Bronchial epithelial cell (primary cell): ENCODE measurements at regions not wholly inside any gene's neighbourhood (a gene's known extent, or its start where the extent isn't known, plus 50 kb on each side); places are given as distances from the start of the nearest gene placed in this dataset.

Experiments used
- DNase-seq: peaks from one replicate; pipeline ENCODE4 v3.0.0-alpha.2; 2010; ENCODE audit warnings: low read depth
- FAIRE-seq: peaks from 2 replicates; lab custom pipeline; 2011; peaks lifted over from hg19 to GRCh38; lab: Jason Lieb, UNC
- H3K27me3 ChIP-seq: 2 replicates; pipeline ENCODE4 v1.5.1; 2011; ENCODE audit warnings: low read length; ENCODE audit not compliant: control insufficient read depth, insufficient read depth
- H3K36me3 ChIP-seq: 2 replicates; pipeline ENCODE4 v1.5.1; 2011; ENCODE audit warnings: low read length; ENCODE audit not compliant: control insufficient read depth, insufficient read depth
- H3K4me3 ChIP-seq: 2 replicates; pipeline ENCODE4 v1.5.1; 2011; ENCODE audit warnings: mild to moderate bottlenecking, low read depth, low read length, control low read depth
- TF ChIP-seq, protein P1 (sequence below): IDR thresholded peaks from 2 replicates; pipeline ENCODE4 v1.5.1; 2011; ENCODE audit warnings: mild to moderate bottlenecking, moderate library complexity, low read length, control low read depth, inconsistent platforms; ENCODE audit not compliant: insufficient read depth, severe bottlenecking

GRCh38 chr4:179492260-179493080, 2050.2 kb upstream of the AGA start:
- Histone ChIP-seq H3K36me3 (no peaks in the 10 kb centered on the region), H3K4me3 (no peak overlapping the region), H3K27me3 (no peaks in the 10 kb centered on the region)
- DNase-seq (no peak), FAIRE-seq (no peak)
- TF ChIP-seq, protein P1, sequence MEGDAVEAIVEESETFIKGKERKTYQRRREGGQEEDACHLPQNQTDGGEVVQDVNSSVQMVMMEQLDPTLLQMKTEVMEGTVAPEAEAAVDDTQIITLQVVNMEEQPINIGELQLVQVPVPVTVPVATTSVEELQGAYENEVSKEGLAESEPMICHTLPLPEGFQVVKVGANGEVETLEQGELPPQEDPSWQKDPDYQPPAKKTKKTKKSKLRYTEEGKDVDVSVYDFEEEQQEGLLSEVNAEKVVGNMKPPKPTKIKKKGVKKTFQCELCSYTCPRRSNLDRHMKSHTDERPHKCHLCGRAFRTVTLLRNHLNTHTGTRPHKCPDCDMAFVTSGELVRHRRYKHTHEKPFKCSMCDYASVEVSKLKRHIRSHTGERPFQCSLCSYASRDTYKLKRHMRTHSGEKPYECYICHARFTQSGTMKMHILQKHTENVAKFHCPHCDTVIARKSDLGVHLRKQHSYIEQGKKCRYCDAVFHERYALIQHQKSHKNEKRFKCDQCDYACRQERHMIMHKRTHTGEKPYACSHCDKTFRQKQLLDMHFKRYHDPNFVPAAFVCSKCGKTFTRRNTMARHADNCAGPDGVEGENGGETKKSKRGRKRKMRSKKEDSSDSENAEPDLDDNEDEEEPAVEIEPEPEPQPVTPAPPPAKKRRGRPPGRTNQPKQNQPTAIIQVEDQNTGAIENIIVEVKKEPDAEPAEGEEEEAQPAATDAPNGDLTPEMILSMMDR = no peak

GRCh38 chr4:179503976-179504375, 2061.7 kb upstream of the AGA start:
- DNase-seq (no peak), FAIRE-seq (no peak)
- Histone ChIP-seq H3K4me3 (no peak overlapping the region), H3K27me3 (no peaks in the 10 kb centered on the region), H3K36me3 (no peaks in the 10 kb centered on the region)
- TF ChIP-seq, protein P1 = no peak

DNA sequence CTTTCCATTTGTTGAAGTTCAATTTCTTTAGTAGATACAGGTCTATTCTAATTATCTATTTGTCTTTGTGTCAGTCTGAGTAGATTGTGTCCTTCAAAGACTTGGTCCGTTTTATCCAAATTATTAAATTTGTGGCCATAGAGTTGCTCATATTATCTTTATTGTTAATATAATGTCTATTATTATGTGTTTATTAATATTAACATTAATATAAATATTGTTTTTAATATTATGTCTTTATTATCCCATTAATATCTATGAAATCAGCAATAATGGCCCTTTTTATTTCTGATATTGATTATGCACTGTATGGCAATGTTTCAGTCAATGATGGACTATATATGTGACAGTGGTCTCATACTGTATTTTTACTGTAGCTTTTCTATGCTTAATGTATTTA, 2067.3 kb upstream of the AGA start:
- no peaks in the 10 kb centered on the region for H3K27me3 ChIP-seq
- FAIRE-seq (no peak), DNase-seq (no peak)
- TF ChIP-seq, protein P1 = no peak
- no peaks in the 10 kb centered on the region for H3K36me3 ChIP-seq
- H3K4me3 ChIP-seq = no peak overlapping the region

DNA sequence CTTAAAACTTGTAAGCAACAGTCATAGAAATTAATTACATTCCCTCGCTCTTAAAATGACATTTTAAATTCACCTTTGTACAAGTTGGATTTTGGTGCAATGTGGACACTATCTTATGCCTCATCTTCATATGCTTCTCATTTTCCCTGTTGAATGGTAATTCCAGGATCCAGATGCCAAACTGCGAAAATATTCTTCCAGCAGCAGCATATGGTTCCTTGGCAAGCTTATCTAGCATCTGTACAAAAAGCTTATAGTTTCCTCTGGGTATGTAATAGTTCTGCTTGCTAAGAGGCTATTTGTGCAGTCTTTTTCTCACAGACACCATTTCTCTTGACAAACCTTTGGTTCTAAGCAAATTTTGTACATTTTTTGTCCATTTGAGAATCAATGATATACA, 2079.7 kb upstream of the AGA start:
- H3K36me3 ChIP-seq = no peaks in the 10 kb centered on the region
- H3K4me3 ChIP-seq = no peak overlapping the region
- TF ChIP-seq, protein P1 = no peak
- H3K27me3 ChIP-seq = no peaks in the 10 kb centered on the region
- no peak for FAIRE-seq
- DNase-seq = no peak

DNA sequence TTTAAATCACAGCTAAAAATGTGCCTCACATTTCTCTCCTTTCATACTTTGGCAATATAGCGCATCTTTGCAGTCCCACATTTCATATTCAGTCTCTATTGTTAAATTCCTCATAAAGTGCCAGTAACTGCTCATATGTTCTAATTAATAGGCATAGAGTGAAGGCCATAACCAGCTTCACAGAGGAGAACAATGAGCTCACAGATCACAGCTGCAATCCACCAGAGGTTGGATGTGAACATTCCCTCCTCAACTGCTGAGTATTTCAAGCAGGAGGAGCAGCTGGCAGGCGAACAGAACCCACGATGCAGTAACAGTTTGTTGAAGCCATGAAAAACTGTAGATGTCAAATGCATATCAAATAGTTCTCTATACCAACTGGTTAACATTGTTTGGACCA, 2088.7 kb upstream of the AGA start:
- H3K27me3 ChIP-seq = no peaks in the 10 kb centered on the region
- no peak overlapping the region for H3K4me3 ChIP-seq
- TF ChIP-seq, protein P1 = no peak
- DNase-seq (no peak), FAIRE-seq (no peak)
- H3K36me3 ChIP-seq = no peaks in the 10 kb centered on the region

DNA sequence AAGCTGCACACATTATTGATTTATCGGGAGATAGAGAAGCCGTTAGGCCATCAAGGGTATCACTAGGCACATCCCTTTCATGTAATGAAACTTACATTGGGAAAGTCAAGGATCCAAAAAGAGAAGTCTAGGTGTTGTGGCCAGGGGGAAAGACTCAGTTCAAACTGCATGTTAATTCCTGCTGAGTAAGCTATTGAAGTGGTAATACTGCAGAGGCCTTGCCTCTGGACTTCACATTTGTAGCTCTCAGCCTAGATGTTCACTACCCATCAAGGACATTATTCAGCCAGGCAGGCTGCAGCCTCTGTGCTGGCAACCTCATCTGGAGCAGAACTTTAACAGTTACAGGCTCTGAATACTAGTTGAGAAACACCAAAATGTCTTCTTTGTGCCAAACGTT, 2094.5 kb upstream of the AGA start:
- DNase-seq (no peak), FAIRE-seq (no peak)
- Histone ChIP-seq H3K36me3 (no peaks in the 10 kb centered on the region), H3K4me3 (no peak overlapping the region), H3K27me3 (no peaks in the 10 kb centered on the region)
- TF ChIP-seq, protein P1 = no peak
